NCI-H146 treated with DMSO at 0.1 percent for 48 hours (cell line): ENCODE measurements at regions not wholly inside any gene's neighbourhood (a gene's known extent, or its start where the extent isn't known, plus 50 kb on each side); places are given as distances from the start of the nearest gene placed in this dataset.

Source experiments
- DNase-seq: peaks from one replicate; lab custom pipeline; 2025; ENCODE audit not compliant: unreplicated experiment; lab: John Stamatoyannopoulos, UW

DNA sequence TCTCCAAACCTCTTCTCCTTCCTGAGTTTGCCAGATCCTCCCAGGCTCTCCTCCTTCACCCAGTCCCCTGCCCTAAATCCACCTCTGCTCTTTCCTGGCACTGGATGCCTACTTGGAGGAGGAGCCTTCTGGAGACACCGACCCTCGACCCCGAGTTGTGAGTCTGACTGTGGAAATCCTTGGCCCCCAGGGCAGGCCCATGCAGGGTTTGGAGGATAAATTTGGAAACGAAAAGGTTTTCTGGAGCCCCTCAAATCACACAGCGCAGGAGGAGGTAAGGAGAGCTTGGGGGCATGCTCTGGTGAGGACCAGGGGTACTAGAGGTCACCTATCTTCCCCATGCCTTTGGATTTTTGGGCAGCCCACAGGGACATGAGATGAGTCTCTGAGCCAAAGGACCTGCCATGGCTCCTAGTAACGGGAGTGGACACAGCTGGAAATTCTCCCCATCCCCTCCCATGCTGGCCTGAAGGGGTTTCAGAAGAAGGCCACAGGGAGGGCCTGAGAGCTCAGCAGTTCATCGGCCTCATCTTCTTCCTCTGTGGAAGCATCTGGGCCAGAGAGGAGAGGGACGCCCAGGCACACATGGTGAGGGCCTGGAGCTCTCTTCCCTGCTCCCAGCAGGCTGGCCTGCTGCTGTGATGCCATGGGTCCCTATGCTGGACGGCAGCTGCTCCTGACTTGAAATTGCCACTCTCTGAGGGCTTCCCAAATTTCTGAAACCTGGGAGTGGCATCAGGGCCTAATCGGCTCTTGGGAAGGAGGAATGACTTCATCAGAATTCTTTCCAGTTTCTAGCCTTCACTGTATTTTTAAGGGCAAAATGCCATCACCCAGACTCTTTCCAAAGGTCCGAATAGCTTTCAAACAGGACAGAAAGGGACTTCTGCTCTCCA lies 68.6 kb upstream of the ITGA11 start:
- DNase-seq: no peak

DNA sequence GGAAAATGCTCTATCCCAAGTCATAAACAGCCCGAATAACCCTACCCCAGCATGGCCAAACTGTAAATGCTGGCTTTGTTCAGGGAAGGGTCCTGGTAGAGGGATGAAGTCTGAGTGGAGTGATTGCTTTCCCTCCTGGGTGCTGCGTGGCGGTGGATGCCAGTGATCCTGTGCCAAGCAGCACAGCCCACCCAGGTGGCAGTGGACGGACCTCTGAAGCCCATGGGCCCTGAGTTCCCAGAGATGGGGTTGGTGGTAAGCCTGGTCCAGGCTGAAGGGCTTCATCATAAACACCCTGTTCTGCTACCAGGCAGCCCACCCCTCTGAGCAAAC lies 69.3 kb upstream of the ITGA11 start:
- DNase-seq: no peak

DNA sequence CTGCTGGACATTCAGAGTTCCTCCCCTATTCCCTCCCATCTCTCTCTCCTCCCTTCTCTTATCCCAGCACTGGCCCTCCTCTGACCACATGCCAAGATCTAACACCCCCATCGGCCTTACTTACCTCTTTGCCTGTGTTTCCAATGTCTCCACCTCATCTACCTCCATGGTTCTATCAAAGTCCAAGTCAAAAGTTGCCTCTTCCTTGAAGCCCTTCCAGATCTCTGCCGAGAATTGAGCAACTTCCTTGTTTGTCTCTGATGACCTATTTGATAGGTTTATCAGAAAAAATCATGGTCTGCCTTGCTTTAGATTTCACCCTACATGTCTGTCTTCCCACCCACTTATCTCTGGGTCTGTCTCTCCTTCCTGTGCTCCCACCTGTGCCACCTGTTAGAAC lies 69.7 kb upstream of the ITGA11 start:
- DNase-seq: no peak

DNA sequence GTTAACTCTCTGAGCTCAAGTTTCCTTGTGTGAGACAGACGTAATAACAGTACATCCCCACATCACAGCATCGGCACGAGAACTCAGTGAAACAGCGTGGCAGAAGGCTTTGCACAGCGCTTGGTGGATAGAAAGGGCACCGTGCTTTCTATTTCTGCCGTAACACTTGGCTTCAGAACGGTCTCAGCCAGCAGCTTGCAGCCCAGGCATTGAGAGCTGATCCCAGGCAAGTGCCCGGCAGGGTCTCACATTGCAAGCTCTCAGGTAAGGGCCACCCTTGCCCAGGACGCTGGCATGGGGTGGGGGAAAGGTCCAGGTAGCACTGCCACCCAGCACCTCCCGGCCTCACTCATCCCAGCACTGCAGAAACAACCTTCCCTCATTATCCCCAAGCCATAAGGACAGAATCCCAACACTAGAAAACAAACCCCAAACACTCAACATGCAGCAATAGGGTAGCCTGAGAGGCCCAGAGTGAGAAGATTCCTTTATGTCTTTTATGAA lies 70.5 kb upstream of the ITGA11 start:
- no peak for DNase-seq

DNA sequence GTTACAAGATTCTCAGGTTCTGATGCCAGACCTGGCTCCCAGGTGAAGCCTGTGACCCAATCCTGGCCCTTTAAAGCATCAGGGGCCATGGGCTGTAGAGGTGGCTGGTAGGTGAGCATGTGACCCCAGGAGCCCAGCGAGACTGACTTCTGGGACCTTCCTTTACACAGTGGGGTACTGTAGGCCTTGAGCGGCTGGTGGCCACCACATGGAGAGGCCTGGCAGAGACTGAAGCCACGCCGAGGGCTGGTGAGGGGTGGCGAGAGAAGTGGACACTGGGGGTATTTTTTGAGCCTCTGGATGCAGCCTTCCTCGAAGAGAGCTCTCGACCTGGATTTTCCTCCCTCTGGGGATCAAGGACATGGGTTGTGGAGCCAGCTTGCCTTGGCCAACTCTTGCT lies 71.2 kb upstream of the ITGA11 start:
- DNase-seq: no peak

DNA sequence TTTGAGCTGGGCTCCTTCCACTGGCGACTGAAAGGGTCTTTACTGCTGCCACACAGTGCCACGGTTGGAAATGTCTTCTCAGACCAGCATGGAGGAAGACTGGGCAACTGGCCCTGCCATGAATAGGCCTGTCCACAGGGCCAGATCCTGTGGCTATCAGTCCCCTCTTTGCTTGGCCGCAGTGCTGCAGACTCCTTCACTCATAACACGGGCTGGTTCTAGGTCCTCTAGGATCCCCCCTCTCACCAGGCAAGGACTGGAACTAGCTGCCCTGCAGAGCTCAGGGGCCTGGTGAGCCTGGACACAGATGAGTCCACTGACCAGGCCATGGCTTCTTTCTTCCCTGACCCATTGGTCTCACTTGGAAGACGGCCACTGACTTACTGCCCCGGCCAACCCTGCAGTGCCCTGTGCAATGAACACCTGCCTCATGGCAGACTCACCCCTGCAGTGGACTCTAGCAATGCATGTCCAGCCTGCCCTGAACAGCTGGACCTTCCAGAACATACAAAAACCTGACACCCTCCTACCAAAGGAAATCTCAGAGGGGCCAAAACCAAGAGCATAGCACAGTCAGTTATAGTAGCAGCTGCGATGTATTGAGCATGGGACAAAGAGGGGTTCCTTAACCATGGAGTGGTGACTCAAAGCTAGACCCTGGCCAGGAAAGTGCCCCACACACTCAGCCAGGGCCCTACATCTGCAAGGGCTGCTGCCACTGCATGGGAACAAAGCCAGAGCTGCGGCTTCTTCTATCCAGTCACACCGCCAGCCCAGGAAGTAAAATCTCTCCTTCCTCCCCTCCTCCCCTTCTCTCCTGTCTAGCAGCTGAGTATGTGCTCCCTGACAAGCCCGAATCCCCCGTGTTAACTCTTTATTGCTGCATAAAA lies 72.1 kb upstream of the ITGA11 start:
- DNase-seq: no peak

DNA sequence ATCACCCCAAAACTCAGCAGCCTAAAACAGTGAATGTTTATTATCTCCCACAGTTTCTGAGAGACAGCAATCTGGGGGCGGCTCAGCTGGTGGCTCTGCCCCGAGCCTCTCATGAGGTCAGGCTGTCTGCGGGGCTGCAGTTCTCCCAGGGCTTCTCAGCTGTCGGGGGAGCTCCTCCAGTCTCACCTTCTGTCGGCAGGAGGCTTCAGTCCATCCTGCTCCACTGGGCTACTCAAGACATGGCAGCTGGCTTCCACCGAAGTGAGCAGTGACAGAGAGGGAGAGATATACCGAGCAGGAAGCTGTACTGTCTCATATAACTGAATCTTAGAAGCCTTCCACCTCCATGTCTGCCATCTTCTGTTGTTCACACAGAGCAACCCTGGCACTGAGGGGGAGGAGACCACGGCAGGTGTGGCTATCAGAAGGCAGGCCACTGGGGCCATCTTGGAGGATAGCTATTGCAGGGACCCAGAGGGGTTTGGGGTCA lies 72.8 kb upstream of the ITGA11 start:
- DNase-seq: no peak

DNA sequence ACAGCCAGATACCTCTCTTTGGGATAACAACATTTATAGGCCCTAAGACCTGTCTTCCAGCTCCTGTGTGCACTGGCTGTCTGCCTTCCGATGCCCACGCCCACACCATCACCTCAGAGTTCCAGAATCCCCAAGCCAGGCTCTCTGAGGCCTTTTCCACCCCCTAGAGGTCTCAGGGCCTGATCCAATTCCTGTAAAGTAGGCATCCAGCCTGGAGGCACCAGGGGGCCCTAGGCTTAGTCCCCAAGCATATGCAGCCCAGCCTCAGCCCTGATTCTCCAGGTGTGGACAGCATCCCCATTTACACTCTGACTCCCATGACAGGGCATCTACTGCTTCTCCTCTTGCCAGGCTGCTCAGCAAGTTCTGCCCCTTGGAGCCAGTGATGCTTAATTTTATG lies 72.7 kb upstream of the CORO2B start:
- no peak for DNase-seq

DNA sequence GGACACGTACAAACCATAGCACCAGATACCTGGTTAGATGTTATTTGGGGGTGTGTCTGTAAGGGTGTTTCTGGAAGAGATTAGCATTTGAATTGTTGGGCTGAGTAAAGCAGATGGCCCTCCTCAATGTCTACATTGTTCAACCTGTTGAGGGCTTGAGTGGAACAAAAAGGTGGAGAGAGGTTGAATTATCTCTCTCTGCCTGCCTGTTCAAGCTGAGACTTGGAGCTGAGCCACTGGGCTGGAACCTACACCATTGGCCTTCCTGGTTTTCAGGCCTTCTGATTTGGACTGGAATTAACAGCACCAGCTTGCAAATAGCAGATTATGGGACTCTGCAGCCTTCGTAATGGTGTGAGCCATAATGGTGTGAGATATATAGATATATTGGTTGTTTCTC lies 71.3 kb upstream of the CORO2B start:
- DNase-seq: no peak

DNA sequence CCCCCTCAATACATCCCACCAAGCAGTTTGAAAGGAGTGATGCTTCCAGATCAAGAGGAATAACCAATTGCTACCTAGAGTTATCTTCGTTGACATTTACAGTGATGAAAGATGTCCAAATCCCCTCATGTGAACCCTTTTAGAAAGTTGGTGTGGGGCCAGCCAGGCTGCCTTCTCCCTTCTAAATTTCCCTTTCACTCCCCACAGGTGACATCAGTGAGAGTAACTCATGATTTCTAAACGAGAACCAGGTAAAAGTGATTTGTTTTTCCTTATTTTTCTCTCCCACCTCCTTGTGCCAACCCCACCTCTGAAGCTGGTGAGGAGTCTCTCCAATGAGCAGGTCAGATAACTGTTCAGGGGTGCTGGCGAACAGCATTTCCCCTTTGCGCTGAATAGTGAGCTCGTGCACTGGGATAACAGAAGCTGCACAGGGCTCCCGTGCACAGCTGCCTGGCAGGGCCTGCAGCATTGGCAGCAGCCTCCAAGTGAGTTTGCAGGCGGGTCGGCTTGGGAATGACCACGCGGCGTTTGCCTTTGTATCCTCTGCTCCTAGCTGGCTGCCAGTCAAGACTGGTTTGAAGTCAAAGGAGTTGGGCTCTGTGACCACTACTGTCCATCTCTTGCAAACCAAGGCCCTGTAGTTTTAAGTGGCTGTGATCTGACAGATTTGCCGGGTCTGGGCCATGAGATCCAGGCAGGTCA lies 70.2 kb upstream of the CORO2B start:
- DNase-seq: no peak

DNA sequence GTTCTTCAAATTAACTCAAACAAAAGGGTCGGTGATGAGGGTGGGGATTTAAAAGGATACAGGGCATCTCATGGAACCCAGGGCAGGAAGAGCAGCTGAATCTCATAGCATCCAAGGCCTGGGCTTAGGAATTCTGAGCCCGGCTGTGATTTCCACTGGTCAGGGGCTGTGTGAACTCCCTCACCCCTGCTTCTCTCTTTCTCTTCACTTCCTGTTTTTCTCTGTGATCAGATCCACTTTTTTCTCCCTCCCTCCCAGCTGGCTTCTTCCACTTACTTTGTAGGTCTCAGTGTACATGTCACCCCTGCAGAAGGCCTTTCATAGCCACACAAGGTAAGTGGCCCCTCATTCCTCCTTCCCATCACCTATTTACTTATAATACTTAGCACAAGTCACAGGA lies 68.2 kb upstream of the CORO2B start:
- DNase-seq: no peak

DNA sequence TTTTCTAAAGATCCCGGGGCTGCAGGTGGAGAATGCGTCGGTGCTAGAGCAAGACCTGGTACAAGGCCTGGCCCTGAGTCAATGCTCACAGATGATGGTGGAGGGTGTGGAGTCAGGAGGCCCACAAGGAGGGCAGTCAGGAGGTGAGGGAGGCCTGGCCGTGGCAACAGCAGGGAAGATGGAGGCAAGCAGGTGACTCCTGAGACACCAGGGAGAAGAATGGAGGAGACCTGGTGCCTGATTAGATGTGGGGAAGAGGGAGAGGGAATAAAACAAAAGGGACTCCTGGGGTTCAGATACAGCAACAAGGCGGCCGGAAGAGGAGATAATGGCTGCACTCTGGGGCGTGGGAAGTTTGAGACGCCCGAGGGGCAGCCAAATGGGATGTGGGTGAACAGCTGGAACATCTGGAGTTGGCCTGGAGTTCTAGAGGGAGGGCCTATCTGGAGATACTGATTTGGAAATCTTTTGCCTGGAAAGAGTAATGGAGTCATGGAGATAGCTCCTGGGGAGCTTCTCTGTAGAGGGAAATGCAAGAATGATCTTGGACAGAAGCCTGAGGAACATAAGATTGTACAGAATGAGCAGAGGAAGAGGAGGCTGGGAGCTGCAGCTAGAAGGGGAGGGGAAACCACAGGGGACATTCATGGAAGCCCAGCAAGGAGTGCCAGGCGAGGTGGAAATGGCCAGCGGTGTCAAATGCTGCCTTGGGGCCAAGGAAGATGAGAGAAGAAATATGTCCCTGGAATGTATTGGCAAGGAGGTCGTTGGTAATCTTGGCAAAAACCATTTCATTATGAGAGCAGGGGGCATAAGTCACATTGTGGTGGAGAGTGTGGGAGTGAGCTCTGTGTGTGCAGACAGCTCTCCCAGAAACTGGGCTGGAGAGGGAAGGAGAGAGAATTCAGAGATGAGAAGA lies 67.5 kb upstream of the CORO2B start:
- DNase-seq: no peak

DNA sequence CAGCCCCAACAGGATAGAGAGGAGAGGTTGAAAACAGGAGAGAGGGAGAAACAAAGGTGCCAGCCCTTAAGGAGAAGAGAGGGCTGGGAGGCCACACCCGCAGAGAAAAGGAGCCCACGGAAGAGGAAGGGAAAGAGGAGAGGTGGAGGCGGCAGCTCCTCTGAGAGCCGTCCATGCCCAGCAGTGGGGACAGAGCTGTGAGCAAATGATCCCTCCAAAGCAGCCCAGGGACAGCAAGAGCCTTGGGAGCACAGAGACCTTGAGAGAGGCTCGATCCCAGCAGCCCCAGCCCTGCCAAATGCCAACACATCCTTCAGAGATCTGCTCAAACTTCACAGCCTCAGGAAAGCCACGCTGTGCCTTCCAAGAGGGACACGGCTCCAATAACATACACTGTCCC lies 66.7 kb upstream of the CORO2B start:
- no peak for DNase-seq

DNA sequence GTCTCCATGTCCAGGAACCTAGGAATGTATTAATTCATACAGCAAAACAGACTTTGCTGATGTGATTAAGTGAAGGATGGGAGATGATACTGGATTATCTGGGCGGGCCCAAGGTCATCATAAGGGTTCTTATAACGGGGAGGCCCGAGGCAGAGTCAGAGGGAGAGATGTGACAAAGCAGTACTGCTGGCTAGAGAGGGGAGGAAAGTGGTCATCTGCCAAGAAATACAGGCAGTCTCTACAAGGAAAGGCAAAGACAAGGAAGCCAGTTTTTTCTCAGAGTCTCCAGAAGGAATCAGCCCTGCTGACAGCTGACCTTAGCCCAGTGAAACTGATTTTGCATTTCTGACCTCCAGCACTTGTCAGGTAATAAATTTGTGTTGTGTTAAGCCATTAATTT lies 66.2 kb upstream of the CORO2B start:
- DNase-seq: no peak

DNA sequence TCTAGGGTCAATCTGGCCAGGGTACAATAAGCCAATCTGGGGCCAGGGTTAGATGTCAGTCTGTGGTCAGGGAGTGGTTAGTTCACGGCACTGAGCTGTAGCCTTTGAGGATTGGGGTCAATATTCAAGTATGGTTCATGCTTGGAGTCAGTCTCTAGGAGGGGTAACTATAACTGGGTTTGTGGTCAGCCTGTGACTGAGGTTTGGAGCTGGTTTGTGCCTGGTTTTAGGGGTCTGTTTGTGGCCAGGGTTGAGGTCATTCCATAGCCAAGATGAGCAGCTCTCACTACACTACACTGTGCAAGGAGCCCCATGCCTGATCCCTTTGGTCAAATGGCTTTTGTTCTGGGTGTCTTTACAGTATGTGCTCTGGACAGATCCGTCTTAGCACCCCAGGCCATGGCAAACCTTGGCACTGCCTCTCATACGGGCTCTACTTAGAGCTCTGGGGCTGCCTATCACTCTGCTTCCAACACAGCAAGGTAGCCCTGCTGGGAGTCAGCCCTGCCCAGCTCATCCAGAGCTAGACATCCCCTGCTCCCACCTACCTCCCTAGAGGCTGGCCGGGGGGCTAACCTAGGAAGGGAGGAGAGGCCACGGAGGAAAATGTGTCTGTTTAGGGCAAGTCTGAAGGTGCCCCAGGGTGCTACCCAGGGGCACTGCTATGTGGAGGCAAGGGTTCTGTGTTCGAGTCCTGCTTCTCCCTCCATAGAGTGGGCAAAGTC lies 63.3 kb upstream of the CORO2B start:
- no peak for DNase-seq

DNA sequence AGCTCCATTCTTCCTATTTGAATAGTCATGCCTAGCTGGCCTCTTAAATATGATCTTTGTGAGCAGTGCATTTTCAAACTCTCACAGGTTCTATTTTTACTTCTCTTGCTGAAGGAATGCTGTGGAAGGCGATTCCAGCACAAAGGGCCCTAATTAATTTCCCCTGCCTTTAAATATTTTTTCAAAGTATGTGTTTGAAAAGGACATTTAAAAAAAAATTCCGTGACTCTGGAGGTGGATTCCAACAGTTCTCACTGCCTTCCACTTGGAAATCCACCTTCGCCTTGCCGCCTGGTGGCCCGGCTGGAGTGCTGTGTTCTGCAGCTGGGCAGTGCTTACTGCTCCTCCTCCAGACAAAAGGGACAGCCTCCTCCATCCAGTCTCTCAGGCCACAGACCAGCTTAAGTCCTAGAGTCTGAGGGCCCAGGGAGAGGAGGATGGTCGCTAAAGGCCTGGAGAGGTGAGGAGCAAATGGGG lies 61.5 kb upstream of the CORO2B start:
- DNase-seq: no peak

DNA sequence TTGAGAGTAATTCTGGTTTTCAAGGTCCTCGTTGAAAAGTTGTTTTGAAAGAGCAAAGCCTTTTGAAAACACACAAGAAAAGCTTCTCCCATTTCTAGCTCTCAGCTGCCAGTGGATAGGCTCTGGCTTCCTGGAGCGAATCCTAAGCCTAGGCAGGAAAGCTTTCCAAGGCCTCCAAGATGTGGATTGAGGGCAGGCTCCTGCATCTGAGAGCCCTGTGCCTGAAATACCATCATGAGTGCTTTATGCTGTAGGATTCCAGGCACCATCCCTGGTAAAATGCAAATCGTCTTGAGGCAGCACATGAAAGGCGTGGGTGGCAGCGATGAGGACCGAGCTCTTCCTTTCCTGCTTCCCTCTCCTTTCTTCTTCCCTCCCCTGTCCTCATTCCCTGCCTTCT lies 60.7 kb upstream of the CORO2B start:
- DNase-seq: no peak

DNA sequence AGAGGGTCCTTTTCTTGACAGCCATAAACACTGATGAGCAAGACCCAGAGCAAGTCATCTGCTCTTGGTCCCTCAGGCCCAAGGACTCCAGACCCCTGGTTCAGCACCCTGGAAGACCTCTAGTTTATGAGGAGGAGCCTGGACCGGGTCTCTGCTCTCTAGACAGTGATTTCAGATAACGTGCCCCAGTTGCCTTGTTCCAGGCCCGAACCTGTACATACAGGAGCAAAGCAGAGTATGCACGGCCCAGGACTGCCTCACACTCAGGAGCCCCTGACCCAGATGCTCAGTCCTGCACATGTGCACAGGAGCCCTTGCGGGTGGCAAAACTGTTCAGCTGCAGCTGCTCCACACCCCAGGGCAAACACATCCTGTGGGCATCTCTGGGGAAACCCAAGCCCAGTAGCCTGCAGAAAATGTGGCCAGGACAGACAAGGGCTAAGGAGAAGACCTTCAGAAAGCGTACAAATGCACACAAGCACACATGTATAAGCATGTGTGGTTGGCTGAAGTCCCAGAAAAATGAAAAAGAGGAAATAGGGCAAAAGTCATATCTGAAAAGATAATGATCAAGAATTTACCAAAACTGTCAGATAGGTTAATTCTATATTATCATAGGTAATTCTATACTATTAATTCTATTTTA lies 59.9 kb upstream of the CORO2B start:
- no peak for DNase-seq
